Neutrophil (primary cell): ENCODE measurements at regions not wholly inside any gene's neighbourhood (a gene's known extent, or its start where the extent isn't known, plus 50 kb on each side); places are given as distances from the start of the nearest gene placed in this dataset.

Experiments
- H3K27ac ChIP-seq: fragments of 200-600 bp; sonication (generic); 2 replicates; pipeline ENCODE4 v1.5.1; 2016; ENCODE audit warnings: mild to moderate bottlenecking, moderate library complexity
- H3K27me3 ChIP-seq: fragments of 200-600 bp; sonication (generic); 2 replicates; pipeline ENCODE4 v1.6.0; 2016; ENCODE audit warnings: mild to moderate bottlenecking
- H3K36me3 ChIP-seq: fragments of 200-600 bp; sonication (generic); 2 replicates; pipeline ENCODE4 v1.5.1; 2017
- H3K4me1 ChIP-seq, 2 experiments: fragments of 200-600 bp in 1 of 2; sonication (generic) in 1 of 2; 1 replicate in 1 of 2; 2 replicates in 1 of 2; pipeline versions ENCODE4 v1.5.1 to v1.6.1; 2013 to 2016; ENCODE audit warnings: low read depth in 1 of 2, low read length in 1 of 2, mild to moderate bottlenecking in 1 of 2, moderate library complexity in 1 of 2; ENCODE audit not compliant: control insufficient read depth in 1 of 2, insufficient read depth in 1 of 2
- H3K4me3 ChIP-seq, 2 experiments: fragments of 200-600 bp in 1 of 2; sonication (generic) in 1 of 2; 1 replicate in 1 of 2; 2 replicates in 1 of 2; pipeline ENCODE4 v1.5.1; 2013 to 2016; ENCODE audit warnings: low read depth in 1 of 2, low read length in 1 of 2, mild to moderate bottlenecking in 1 of 2, moderate library complexity in 1 of 2
- H3K9me3 ChIP-seq: fragments of 200-600 bp; sonication (generic); 2 replicates; pipeline ENCODE4 v1.5.1; 2016
- CTCF ChIP-seq: fragments of 200-600 bp; sonication (generic); IDR thresholded peaks from 2 replicates; pipeline ENCODE4 v1.5.1; 2016; ENCODE audit warnings: antibody characterized with exemption

GRCh38 chr3:104598848-104599511 lies 767.7 kb upstream of the ALCAM start:
- Histone ChIP-seq H3K4me1 (no peaks in the 10 kb centered on the region), H3K27ac (no peak overlapping the region), H3K27me3 (no peaks in the 10 kb centered on the region), H3K9me3 (no peaks in the 10 kb centered on the region), H3K36me3 (no peaks in the 10 kb centered on the region), H3K4me3 (no peak overlapping the region)
- TF ChIP-seq CTCF = no peak

DNA sequence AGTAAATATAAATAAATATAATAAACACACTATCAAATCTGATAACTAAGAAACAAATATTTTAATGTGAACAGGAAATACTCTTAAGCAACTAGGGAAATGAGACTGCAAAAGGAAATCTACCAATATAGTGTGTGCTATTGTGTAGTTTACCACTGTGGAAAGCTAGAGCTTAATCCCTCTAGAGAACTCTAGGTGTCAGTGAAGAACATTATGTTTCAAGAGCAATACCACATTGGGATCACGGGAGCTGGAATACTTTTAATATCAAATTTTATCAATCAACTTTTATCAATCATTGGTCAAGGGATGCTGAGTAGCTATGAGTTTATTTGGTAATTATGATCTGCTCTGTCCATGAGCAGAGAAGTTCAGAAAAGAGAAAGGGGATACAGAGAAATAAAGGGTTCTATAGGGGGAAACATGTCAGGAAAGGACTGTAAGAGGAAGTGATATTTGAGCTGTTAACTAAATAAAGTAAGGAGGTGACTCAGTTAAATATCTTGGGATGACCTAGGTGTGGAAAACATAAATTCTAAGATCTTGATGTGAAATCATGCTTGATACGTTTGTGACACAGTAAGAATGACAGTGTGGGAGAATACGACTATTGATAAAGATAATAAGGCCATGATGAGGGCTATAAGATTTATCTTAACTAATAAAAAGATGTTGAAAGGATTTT lies 762.2 kb upstream of the ALCAM start:
- Histone ChIP-seq H3K9me3 (no peaks in the 10 kb centered on the region), H3K36me3 (no peaks in the 10 kb centered on the region), H3K27me3 (no peaks in the 10 kb centered on the region), H3K4me1 (no peaks in the 10 kb centered on the region), H3K4me3 (no peak overlapping the region), H3K27ac (no peak overlapping the region)
- no peak for TF ChIP-seq CTCF

DNA sequence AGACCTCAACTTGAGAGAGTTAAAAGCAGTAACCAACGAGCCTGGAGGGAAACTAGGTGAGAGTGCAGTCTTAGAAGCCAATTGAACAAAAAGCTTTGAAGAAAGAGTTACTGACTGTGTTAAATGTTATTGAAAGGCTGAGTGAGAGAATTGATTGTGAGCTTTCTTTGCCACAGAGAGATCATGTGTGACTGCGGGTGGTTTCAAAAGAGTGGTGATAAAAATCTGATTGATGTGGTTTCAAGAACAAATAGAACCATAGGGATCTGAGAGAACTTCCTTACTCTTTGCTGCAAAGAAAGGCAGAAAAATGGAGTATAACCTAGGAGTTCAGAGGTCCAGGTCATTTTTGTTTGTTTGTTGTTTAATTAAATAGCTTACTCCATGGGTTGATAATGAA lies 759.9 kb upstream of the ALCAM start:
- H3K36me3 ChIP-seq = no peaks in the 10 kb centered on the region
- H3K4me3 ChIP-seq = no peak overlapping the region
- no peaks in the 10 kb centered on the region for H3K4me1 ChIP-seq
- no peak for TF ChIP-seq CTCF
- H3K27me3 ChIP-seq = no peaks in the 10 kb centered on the region
- H3K9me3 ChIP-seq = no peaks in the 10 kb centered on the region
- no peak overlapping the region for H3K27ac ChIP-seq

DNA sequence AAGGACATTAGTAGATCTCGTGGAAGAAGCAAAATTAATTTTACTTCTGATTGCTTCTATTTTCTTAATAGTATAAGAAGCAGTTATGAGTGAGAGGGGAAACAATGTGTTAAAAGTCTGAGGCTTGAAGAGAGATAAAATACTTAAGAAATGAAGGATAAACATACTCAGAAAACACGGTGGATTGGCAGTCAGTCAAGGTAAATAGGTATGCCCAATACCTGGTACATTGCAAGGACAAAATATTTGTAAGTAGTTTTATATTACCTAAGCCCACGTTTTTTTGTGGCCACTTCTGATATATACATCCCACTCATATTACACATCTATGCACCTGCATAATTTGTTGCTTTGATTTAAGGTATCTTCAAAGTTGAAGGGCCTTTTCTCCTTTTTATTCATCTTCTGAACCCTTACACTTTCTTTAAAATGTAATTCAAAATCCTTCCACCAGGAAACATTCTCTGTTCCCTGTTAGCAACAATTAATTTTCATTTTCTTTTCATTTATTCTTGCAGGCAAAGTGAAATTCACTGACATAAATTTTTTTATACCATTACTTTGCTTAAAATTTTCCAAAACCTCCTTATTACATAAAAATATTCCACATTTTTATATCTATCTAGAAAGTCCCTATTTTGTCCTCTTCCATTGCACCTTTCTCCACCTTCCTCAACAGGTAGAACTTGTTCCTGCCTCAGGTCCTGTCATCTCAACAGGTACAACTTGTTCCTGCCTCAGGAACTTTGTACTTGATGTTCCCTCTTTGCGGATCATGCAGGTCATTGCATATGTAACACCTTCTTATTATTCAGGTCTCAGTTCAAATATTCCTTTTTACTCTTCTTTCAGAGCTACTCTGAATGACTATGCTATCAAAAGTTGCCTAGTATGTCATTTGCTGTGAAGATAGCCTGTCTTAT lies 755.7 kb upstream of the ALCAM start:
- Histone ChIP-seq H3K4me3 (no peak overlapping the region), H3K9me3 (no peaks in the 10 kb centered on the region)
- TF ChIP-seq CTCF = no peak

DNA sequence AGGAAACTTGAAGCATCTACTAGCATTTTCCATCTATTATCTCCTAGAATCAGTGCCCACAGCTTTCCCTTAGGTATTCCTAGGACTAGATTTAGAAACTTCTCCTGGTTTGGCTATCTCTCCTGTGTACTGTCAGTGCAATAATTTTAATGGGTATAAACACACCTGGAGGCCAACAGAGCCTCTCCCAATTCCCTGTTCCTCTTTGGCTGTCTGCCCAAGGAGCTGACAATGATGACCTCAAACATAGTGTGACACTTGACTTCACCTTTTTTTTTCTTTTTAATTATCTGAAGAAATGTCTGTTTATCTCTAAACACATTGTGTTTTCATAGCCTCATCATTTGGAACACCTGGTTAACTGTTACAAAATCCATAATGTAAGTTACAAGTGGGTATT lies 754.5 kb upstream of the ALCAM start:
- Histone ChIP-seq H3K9me3 (no peaks in the 10 kb centered on the region), H3K27ac (no peak overlapping the region), H3K4me3 (no peak overlapping the region), H3K27me3 (no peaks in the 10 kb centered on the region), H3K4me1 (no peaks in the 10 kb centered on the region), H3K36me3 (no peaks in the 10 kb centered on the region)
- no peak for TF ChIP-seq CTCF

More for the DNA sequence above, 755.7 kb upstream of the ALCAM start:
- Histone ChIP-seq H3K36me3 (no peaks in the 10 kb centered on the region), H3K27me3 (no peaks in the 10 kb centered on the region), H3K27ac (no peak overlapping the region), H3K4me1 (no peaks in the 10 kb centered on the region)
